Stimulated activated CD4-positive, alpha-beta T cell treated with anti-CD3 and anti-CD28 coated beads, Interleukin-2, amount 100 ng/mL, for 24 hours (primary cell): ENCODE measurements at regions not wholly inside any gene's neighbourhood (a gene's known extent, or its start where the extent isn't known, plus 50 kb on each side); places are given as distances from the start of the nearest gene placed in this dataset.
"Not testable (repeated sequence)": the region's sequence is repeated elsewhere in the genome, so short reads cannot be mapped to it uniquely, and the experiment has no call there.

Experiments
- DNase-seq, 2 donors: peaks; one replicate each; pipeline ENCODE4 v3.0.0-alpha.2; 2020

- DNase-seq: peak in 1 of 2 donors; percentile 1
These were observed 346.7 kb downstream of the IL20RB start for GRCh38 chr3:137304313-137305056.

- DNase-seq: no peak
These were observed 366.3 kb downstream of the IL20RB start for GRCh38 chr3:137324114-137324513.

- no peak for DNase-seq
These were observed 367.4 kb downstream of the IL20RB start for GRCh38 chr3:137325170-137325569.

GRCh38 chr3:137325934-137326333 is 368.2 kb downstream of the IL20RB start:
- DNase-seq: no peak

GRCh38 chr3:137329594-137329993 is 371.8 kb downstream of the IL20RB start:
- DNase-seq: no peak

GRCh38 chr3:137330246-137330645 is 372.5 kb downstream of the IL20RB start:
- DNase-seq: no peak

GRCh38 chr3:137332297-137332696 is 374.5 kb downstream of the IL20RB start:
- DNase-seq: no peak

GRCh38 chr3:137335478-137335877 is 377.7 kb downstream of the IL20RB start:
- DNase-seq: no peak

- DNase-seq: not testable (repeated sequence)
These were observed 380.6 kb downstream of the IL20RB start for GRCh38 chr3:137338400-137338799.

- DNase-seq: no peak
These were observed 385.5 kb downstream of the IL20RB start for GRCh38 chr3:137343283-137343682.

- no peak for DNase-seq
These were observed 389.3 kb downstream of the IL20RB start for GRCh38 chr3:137347132-137347531.

- no peak for DNase-seq
These were observed 390.1 kb downstream of the IL20RB start for GRCh38 chr3:137347817-137348368.

- no peak for DNase-seq
These were observed 391.2 kb downstream of the IL20RB start for GRCh38 chr3:137348936-137349335.

GRCh38 chr3:137349557-137350348 is 392.0 kb downstream of the IL20RB start:
- DNase-seq: no peak

- DNase-seq: no peak
These were observed 402.9 kb downstream of the IL20RB start for GRCh38 chr3:137360531-137361201.

- no peak for DNase-seq
These were observed 382.0 kb upstream of the SOX14 start for GRCh38 chr3:137382005-137382594.

GRCh38 chr3:137385922-137386321 is 378.2 kb upstream of the SOX14 start:
- no peak for DNase-seq

GRCh38 chr3:137409584-137409983 is 354.5 kb upstream of the SOX14 start:
- no peak for DNase-seq

GRCh38 chr3:137410028-137410427 is 354.1 kb upstream of the SOX14 start:
- no peak for DNase-seq

GRCh38 chr3:137420198-137420995 is 343.7 kb upstream of the SOX14 start:
- DNase-seq: no peak

GRCh38 chr3:137438561-137438960 is 325.6 kb upstream of the SOX14 start:
- no peak for DNase-seq

- no peak for DNase-seq
These were observed 303.2 kb upstream of the SOX14 start for GRCh38 chr3:137460944-137461343.
